ENCODE measurements at regions not wholly inside any gene's neighbourhood (a gene's known extent, or its start where the extent isn't known, plus 50 kb on each side); places are given as distances from the start of the nearest gene placed in this dataset.

DNA sequence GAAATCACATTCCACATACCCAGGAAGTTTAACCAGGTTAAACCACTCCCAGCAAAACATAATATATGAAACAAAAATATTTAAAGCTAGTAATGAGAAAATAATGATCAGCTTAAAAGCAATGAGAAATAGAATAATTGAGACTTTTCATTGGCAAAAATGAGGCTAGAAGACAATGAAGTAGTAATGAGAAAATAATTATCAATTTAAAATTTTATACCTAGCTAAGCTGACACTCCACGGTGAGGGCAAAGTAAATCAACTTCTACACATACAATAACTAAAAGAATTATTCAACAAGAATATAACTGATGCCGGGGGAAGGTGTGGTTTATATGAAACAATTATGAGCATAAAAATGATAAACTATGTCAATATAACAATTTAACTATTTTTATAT lies 82.2 kb upstream of the TES start:
- Mint-ChIP-seq H3K36me3 (ENCODE audit: low read depth) (no peaks in the 10 kb centered on the region), H3K27ac (no peak overlapping the region), H3K4me3 (no peak overlapping the region), H3K4me1 (ENCODE audit: low read depth) (no peaks in the 10 kb centered on the region), H3K9me3 (peaks cover 9% of the 10 kb centered on the region), H3K27me3 (no peaks in the 10 kb centered on the region)
- DNase-seq = no peak

DNA sequence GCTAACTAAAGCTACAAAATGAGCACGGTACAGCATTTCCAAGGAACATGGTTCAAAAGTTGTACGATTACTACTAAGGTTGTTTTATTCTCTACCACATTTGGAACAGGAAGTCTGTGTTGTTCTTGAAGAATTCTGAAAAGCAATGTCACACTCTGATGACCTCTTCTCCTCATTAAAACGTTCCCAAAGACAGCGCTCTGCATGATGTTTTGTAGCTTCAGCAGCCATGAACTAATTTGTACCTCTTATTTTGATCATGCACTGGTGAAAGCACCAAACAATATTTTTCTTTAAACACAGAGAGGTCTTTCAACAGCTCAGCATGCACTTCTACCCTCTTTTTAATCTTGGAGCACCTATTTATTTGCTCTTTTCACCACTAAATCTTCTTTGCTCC lies 75.0 kb upstream of the TES start:
- Mint-ChIP-seq H3K9me3 (no peaks in the 10 kb centered on the region), H3K27me3 (no peaks in the 10 kb centered on the region), H3K4me1 (ENCODE audit: low read depth) (no peaks in the 10 kb centered on the region), H3K4me3 (no peak overlapping the region), H3K36me3 (ENCODE audit: low read depth) (no peaks in the 10 kb centered on the region), H3K27ac (no peak overlapping the region)
- no peak for DNase-seq

DNA sequence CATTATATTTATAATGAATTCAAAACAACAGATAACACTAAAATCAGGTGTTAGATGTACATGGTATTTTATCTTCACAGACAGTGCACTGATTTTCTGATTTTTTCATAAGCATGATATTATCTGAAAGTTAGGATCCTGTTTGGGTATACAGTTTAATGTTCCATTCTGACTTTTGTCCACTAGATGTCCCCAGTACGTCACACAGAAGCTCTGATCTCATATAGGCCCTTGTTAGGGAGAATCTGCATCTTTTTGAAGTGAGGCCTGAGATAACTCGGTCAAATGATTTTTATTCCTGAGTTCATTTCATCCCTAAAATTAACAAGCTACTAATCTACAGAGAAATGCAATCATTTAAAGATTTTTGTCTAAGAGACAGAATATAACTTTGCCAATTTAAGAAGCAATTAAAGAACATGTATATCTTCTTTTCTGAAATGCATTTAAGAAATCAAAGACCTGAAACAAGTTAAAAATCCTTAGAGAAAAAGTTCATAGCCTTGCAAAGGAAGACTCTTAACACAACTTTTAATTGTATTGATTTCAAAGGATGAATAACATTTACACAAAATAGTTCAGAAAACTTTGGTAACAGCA lies 72.0 kb upstream of the TES start:
- Mint-ChIP-seq H3K9me3 (no peaks in the 10 kb centered on the region), H3K36me3 (ENCODE audit: low read depth) (no peaks in the 10 kb centered on the region), H3K27me3 (no peaks in the 10 kb centered on the region), H3K4me3 (no peak overlapping the region), H3K27ac (no peak overlapping the region), H3K4me1 (ENCODE audit: low read depth) (peaks cover 7% of the 10 kb centered on the region)
- DNase-seq = no peak

DNA sequence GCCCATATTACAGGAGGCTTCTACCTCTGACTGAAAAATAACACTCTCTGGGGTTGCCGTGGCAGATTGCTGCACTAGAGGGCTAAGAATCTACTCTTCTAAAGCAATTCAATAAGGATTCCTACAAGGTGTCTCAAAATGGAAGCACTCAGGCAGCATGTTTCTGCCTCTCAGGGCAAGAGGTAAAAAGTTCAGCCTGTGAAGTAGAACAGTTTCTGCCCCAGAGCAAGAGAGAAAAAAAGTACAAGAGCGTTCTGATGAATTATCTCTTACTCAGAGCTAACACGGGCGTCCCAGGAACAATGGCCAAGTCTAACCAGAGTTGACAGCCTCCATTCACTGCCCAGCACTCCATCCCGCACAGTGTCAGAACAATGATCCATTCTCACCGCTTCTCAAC lies 71.3 kb upstream of the TES start:
- H3K4me1 Mint-ChIP-seq (ENCODE audit: low read depth) = peaks cover 7% of the 10 kb centered on the region
- DNase-seq = no peak
- H3K27ac Mint-ChIP-seq = no peak overlapping the region
- H3K9me3 Mint-ChIP-seq = no peaks in the 10 kb centered on the region
- no peaks in the 10 kb centered on the region for H3K36me3 Mint-ChIP-seq (ENCODE audit: low read depth)
- no peak overlapping the region for H3K4me3 Mint-ChIP-seq
- H3K27me3 Mint-ChIP-seq = no peaks in the 10 kb centered on the region

DNA sequence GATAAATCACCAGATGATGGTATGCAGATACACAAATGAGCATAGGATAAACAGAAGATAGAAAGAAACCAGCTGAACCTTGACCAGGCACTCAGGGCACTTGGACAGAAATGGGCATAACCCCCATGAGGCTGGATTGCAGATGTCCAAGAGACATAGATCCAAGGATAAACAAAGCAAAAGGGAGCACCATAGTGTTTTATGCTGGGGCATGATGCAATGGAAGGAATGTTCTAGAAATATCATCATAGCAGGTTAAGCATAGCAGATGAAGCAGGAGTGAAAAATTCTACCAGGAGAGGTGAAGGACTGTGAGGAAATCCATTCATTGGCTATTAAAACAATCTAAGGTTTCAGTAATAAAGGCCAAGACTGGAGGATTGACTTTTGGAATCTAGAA lies 70.5 kb upstream of the TES start:
- Mint-ChIP-seq H3K9me3 (no peaks in the 10 kb centered on the region), H3K4me1 (ENCODE audit: low read depth) (peaks cover 9% of the 10 kb centered on the region), H3K36me3 (ENCODE audit: low read depth) (no peaks in the 10 kb centered on the region), H3K27ac (no peak overlapping the region), H3K27me3 (no peaks in the 10 kb centered on the region), H3K4me3 (no peak overlapping the region)
- no peak for DNase-seq

DNA sequence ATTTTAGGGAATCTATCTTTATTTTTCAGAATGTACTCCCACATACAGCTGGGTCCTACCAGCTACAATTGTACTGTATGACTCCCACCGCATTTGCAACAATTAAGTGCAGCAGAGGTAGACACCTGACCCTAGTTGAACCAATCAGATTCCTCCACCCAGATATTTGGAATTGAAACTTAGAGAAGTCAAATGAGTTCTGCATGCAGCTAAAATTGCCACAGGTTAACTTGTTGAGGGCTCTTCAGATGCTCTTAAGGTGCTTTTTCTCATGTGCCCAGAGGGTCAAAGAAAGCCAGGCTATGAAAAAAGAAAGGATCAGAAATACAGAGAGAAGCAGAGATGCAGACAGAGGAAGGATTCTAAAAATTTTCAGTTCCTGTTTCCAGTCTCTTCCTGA lies 68.0 kb upstream of the TES start:
- DNase-seq = no peak
- Mint-ChIP-seq H3K36me3 (ENCODE audit: low read depth) (no peaks in the 10 kb centered on the region), H3K4me1 (ENCODE audit: low read depth) (peaks cover 22% of the 10 kb centered on the region), H3K9me3 (no peaks in the 10 kb centered on the region), H3K4me3 (no peak overlapping the region), H3K27ac (no peak overlapping the region), H3K27me3 (no peaks in the 10 kb centered on the region)

DNA sequence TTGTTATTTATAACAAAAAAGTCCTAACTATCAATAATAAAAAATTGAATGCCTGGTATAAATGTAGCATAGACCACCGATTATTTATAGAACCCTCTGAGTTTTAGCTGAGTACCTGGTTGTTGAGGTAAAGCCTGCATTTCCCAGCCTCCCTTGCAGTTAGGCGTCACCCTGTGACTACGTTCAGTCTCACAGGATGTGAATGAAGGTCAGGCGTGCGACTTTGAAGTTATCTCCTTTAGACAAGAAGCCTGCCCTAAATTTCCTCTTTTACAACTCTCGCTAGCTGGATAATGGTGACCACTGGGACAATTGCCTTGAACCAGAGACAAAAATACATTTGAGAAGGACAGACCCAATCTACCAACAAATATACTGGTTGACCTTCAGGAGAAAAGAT lies 67.5 kb upstream of the TES start:
- H3K27me3 Mint-ChIP-seq = no peaks in the 10 kb centered on the region
- DNase-seq = no peak
- H3K9me3 Mint-ChIP-seq = no peaks in the 10 kb centered on the region
- H3K27ac Mint-ChIP-seq = no peak overlapping the region
- no peak overlapping the region for H3K4me3 Mint-ChIP-seq
- H3K4me1 Mint-ChIP-seq (ENCODE audit: low read depth) = peaks cover 22% of the 10 kb centered on the region
- H3K36me3 Mint-ChIP-seq (ENCODE audit: low read depth) = no peaks in the 10 kb centered on the region

DNA sequence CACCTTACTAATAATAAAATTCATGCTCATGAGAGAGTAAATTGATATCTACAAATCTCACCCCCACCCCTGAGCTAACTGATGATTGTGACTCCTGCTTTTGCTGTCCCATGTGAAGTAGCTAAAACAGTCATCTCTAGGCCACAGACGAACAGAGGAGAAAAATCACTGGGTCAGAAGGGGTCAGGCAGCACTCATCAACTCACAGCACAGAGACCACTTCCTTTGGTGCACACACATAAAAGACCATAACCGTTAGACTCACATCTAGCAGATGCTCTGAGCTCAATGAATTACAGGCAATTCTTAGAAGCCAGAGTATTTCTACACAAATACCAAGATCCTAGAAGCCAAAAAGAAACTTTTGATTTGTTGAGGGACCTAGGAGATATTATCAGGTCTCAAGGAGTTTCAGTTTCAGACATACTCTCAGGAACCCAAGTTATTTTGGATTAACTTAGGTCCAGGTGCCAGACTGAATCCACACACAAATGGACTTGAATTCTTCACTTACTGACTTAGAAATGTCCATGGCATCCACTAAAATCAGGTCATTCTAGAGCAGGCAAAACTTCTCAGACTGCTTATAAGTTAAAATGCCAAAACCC lies 65.0 kb upstream of the TES start:
- H3K27ac Mint-ChIP-seq = peak overlapping the region; percentile 18
- H3K4me1 Mint-ChIP-seq (ENCODE audit: low read depth) = peaks cover 22% of the 10 kb centered on the region
- no peak for DNase-seq

DNA sequence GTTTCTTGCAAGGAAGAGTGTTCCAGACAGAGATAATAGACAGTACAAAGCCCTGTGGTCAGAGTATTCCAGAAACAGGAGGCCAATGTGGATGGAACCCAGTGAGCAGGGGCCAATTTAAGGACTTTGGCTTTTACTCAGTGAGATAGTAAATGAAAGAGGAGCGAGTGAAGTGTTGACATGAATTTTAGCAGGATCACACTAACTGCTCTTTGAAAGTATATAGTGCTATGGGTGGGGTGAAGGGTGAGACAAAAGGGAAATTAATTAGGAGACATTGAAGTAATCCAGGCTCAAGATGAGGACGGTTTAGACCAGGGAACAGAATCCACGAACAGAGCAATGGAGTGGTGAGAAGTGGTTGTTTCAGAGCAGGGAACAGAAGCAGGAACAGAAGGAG lies 62.2 kb upstream of the TES start:
- Mint-ChIP-seq H3K4me1 (ENCODE audit: low read depth) (peaks cover 17% of the 10 kb centered on the region), H3K4me3 (no peak overlapping the region), H3K9me3 (no peaks in the 10 kb centered on the region), H3K27ac (no peak overlapping the region), H3K27me3 (peaks cover 6% of the 10 kb centered on the region), H3K36me3 (ENCODE audit: low read depth) (no peaks in the 10 kb centered on the region)
- no peak for DNase-seq

More for the DNA sequence above, 65.0 kb upstream of the TES start:
- Mint-ChIP-seq H3K4me3 (no peak overlapping the region), H3K27me3 (peaks cover 4% of the 10 kb centered on the region), H3K36me3 (ENCODE audit: low read depth) (no peaks in the 10 kb centered on the region), H3K9me3 (no peaks in the 10 kb centered on the region)

DNA sequence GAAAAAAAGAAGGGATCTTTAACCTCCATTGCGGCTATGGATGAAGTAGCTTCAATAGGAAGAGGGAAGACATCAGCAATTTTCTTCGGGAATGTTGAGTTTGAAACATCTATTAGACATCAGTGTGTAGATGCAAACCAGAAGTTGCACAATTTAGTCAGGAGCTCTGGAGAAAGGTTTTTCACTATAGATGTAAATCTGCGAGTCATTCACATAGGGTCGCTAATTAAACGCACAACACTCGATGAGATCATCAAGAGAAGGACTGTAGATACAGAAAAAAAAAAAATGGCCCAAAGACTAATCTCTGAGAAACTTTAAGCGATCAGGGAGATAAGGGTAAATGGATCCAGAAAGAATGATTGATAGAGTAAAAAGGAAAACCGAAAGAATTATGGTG lies 61.7 kb upstream of the TES start:
- H3K27ac Mint-ChIP-seq = no peak overlapping the region
- H3K36me3 Mint-ChIP-seq (ENCODE audit: low read depth) = no peaks in the 10 kb centered on the region
- H3K27me3 Mint-ChIP-seq = peaks cover 6% of the 10 kb centered on the region
- DNase-seq = no peak
- H3K4me1 Mint-ChIP-seq (ENCODE audit: low read depth) = peaks cover 17% of the 10 kb centered on the region
- no peak overlapping the region for H3K4me3 Mint-ChIP-seq
- H3K9me3 Mint-ChIP-seq = no peaks in the 10 kb centered on the region

DNA sequence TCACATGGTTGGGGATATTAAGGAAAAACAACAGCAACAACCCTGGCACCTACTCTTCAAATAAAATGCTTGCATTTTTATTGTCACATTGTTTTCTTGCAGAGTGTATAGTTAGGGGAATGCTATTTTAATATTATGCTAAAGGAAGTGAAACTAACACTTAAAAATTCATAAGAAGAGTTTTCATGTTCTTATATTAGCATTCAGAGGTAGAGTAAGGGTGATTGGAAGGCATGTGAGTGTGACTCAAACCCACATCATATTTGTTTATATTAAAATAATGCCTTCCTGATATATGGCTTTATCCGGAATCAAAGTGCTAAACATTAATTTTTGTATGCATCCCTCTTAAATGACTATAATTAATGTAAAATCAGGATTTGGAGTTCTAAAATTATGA lies 59.8 kb upstream of the TES start:
- Mint-ChIP-seq H3K27me3 (peaks cover 6% of the 10 kb centered on the region), H3K36me3 (ENCODE audit: low read depth) (no peaks in the 10 kb centered on the region), H3K4me3 (no peak overlapping the region), H3K9me3 (no peaks in the 10 kb centered on the region), H3K27ac (no peak overlapping the region), H3K4me1 (ENCODE audit: low read depth) (peaks cover 8% of the 10 kb centered on the region)
- DNase-seq = no peak

DNA sequence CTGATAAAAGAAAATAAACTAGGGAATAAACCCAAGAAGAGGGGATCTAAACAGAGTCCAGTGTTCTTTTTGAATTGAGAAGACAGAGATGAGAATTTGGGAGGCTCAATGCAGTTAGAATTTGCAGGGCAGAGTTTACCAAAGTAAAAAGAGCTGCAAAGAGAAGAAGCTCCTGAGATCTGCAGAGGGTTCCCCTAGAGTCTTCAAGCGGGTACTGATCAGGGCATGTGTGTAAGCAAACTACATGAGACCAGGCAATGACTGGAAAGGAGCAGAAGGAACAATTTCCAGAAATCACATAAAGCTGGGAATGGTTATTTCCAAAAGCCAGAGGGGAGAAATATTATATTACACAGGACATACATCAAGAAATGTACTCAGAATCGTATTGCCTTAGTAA lies 58.1 kb upstream of the TES start:
- DNase-seq = no peak
- no peak overlapping the region for H3K27ac Mint-ChIP-seq

DNA sequence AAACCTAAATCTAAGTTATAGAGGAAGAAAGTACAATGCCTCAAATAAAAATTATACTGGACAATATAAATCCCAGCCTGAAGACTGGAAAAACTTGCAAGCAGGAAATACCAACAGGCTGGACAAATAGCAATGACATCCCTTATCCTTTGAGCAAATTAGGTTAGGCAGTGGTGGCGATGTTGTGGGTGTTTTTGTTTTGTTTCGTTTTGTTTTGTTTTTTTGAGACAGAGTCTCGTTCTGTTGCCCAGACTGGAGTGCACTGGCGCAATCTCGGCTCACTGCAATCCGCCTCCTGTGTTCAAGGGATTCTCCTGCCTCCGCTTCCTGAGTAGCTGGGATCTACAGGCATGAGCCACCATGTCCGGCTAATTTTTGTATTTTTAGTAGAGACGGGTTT lies 57.3 kb upstream of the TES start:
- DNase-seq = no peak
- Mint-ChIP-seq H3K4me1 (ENCODE audit: low read depth) (peaks cover 2% of the 10 kb centered on the region), H3K27me3 (peaks cover 11% of the 10 kb centered on the region), H3K27ac (no peak overlapping the region), H3K4me3 (no peak overlapping the region), H3K36me3 (ENCODE audit: low read depth) (no peaks in the 10 kb centered on the region), H3K9me3 (no peaks in the 10 kb centered on the region)

More for the DNA sequence above, 58.1 kb upstream of the TES start:
- H3K9me3 Mint-ChIP-seq = no peaks in the 10 kb centered on the region
- H3K4me1 Mint-ChIP-seq (ENCODE audit: low read depth) = peaks cover 2% of the 10 kb centered on the region
- no peak overlapping the region for H3K4me3 Mint-ChIP-seq
- H3K36me3 Mint-ChIP-seq (ENCODE audit: low read depth) = no peaks in the 10 kb centered on the region
- peaks cover 6% of the 10 kb centered on the region for H3K27me3 Mint-ChIP-seq

DNA sequence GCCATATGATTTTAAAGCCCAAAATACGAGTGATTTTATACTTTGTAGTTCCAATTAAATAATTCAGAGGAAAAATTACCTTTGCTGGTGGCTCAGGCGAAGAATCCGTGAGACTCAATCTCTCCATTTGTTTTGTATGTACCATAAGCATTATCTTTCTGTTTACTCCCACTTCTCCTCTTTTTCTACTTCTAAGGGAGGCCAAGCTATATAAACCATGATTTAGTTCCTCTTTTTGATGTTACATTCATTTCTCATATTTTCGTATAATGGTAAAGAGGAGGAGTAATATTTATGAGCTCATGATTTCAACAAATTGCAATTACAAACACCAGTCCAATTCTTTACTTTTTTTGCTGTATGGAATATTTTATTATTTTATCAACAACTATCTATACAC lies 50.6 kb upstream of the TES start:
- DNase-seq = no peak

More for the DNA sequence above, 50.6 kb upstream of the TES start:
- H3K4me1 Mint-ChIP-seq (ENCODE audit: low read depth) = no peaks in the 10 kb centered on the region
- H3K27me3 Mint-ChIP-seq = peaks cover 22% of the 10 kb centered on the region
- H3K9me3 Mint-ChIP-seq = no peaks in the 10 kb centered on the region
- no peaks in the 10 kb centered on the region for H3K36me3 Mint-ChIP-seq (ENCODE audit: low read depth)
- H3K4me3 Mint-ChIP-seq = no peak overlapping the region
- H3K27ac Mint-ChIP-seq = no peak overlapping the region
